ENCODE measurements at regions not wholly inside any gene's neighbourhood (a gene's known extent, or its start where the extent isn't known, plus 50 kb on each side); places are given as distances from the start of the nearest gene placed in this dataset.
A peak's percentile ranks its signal among the peaks of the same experiment; 100 is the strongest.

GRCh38 chr2:95728878-95729596 lies 137.2 kb downstream of the TRIM43 start:
- H3K27ac Mint-ChIP-seq, result no peak overlapping the region
- Histone ChIP-seq H4K20me1 (ENCODE audit: control insufficient read depth, insufficient read depth, low read length, poor library complexity, severe bottlenecking) (no peaks in the 10 kb centered on the region), H3K27ac (ENCODE audit: low read length in 2 of 2) (no peak overlapping the region), H3K79me2 (ENCODE audit: control insufficient read depth, insufficient read depth, low read length) (no peaks in the 10 kb centered on the region), H3K9me3 (ENCODE audit: control extremely low read depth in 1 of 3, control insufficient read depth in 2 of 3, insufficient read depth in 1 of 3, low read length in 2 of 3) (no peaks in the 10 kb centered on the region), H3K36me3 (replicated peaks in 1 of 2; ENCODE audit: control extremely low read depth in 1 of 2, control insufficient read depth in 1 of 2, extremely low read depth in 1 of 2, insufficient read depth in 2 of 2, low read length in 1 of 2) (no peaks in the 10 kb centered on the region), H3K4me1 (ENCODE audit: control insufficient read depth in 2 of 2, insufficient read depth in 2 of 2, low read length in 2 of 2) (no peaks in the 10 kb centered on the region), H3K4me2 (replicated peaks; ENCODE audit: low read depth, low read length, poor library complexity, severe bottlenecking) (no peak overlapping the region), H3K27me3 (replicated peaks in 1 of 4; ENCODE audit: control extremely low read depth in 1 of 4, control insufficient read depth in 3 of 4, insufficient read depth in 4 of 4, low read length in 3 of 4) (peaks cover 0 to 2% (median 0%) of the 10 kb centered on the region in 4 experiments), H2AFZ (ENCODE audit: insufficient read depth, low read depth, low read length, poor library complexity, severe bottlenecking) (no peak overlapping the region), H3K4me3 (ENCODE audit: control extremely low read depth in 1 of 5, extremely low read depth in 1 of 5, insufficient read depth in 1 of 5, low read depth in 2 of 5, low read length in 4 of 5) (no peak overlapping the region), H3K9ac (ENCODE audit: low read length) (no peak overlapping the region)
- H3K9me3 Mint-ChIP-seq (ENCODE audit: insufficient read depth), result no peaks in the 10 kb centered on the region
- TF ChIP-seq, protein P1, sequence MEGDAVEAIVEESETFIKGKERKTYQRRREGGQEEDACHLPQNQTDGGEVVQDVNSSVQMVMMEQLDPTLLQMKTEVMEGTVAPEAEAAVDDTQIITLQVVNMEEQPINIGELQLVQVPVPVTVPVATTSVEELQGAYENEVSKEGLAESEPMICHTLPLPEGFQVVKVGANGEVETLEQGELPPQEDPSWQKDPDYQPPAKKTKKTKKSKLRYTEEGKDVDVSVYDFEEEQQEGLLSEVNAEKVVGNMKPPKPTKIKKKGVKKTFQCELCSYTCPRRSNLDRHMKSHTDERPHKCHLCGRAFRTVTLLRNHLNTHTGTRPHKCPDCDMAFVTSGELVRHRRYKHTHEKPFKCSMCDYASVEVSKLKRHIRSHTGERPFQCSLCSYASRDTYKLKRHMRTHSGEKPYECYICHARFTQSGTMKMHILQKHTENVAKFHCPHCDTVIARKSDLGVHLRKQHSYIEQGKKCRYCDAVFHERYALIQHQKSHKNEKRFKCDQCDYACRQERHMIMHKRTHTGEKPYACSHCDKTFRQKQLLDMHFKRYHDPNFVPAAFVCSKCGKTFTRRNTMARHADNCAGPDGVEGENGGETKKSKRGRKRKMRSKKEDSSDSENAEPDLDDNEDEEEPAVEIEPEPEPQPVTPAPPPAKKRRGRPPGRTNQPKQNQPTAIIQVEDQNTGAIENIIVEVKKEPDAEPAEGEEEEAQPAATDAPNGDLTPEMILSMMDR (IDR thresholded peaks at IDR 0.05), result peak; percentile 47
- no peak for TF ChIP-seq EZH2 (IDR thresholded peaks at IDR 0.05; ENCODE audit: borderline replicate concordance, insufficient read depth, low read depth, low read length, poor library complexity, severe bottlenecking)
- DNase-seq, result peak; percentile 44
- no peak overlapping the region for H3K4me3 Mint-ChIP-seq
- WGBS (ENCODE audit: insufficient coverage), result 28% methylated on average over 3 of the region's 8 CpGs
- intact Hi-C loops (cut with micrococcal nuclease), result no loop called here
- H3K27me3 Mint-ChIP-seq, result peaks cover 30% of the 10 kb centered on the region
- no peaks in the 10 kb centered on the region for H3K4me1 Mint-ChIP-seq
- peak; percentile 36 for ATAC-seq (ENCODE audit: low read depth)
- ChIA-PET CTCF (interaction anchor here (1.3 kb wide), 1 partner anchor 384 kb away, joined by 4 read pairs; no protein-coding TSS in a partner anchor), POLR2A (no interaction called here)

- intact Hi-C loops (cut with micrococcal nuclease), result no loop called here
- Histone ChIP-seq H3K27me3 (replicated peaks in 1 of 4; ENCODE audit: control extremely low read depth in 1 of 4, control insufficient read depth in 3 of 4, insufficient read depth in 4 of 4, low read length in 3 of 4) (peaks cover 0 to 2% (median 0%) of the 10 kb centered on the region in 4 experiments), H3K9ac (ENCODE audit: low read length) (no peak overlapping the region), H3K4me2 (replicated peaks; ENCODE audit: low read depth, low read length, poor library complexity, severe bottlenecking) (no peak overlapping the region), H3K4me1 (ENCODE audit: control insufficient read depth in 2 of 2, insufficient read depth in 2 of 2, low read length in 2 of 2) (no peaks in the 10 kb centered on the region), H3K36me3 (replicated peaks in 1 of 2; ENCODE audit: control extremely low read depth in 1 of 2, control insufficient read depth in 1 of 2, extremely low read depth in 1 of 2, insufficient read depth in 2 of 2, low read length in 1 of 2) (no peaks in the 10 kb centered on the region), H4K20me1 (ENCODE audit: control insufficient read depth, insufficient read depth, low read length, poor library complexity, severe bottlenecking) (no peaks in the 10 kb centered on the region), H2AFZ (ENCODE audit: insufficient read depth, low read depth, low read length, poor library complexity, severe bottlenecking) (no peak overlapping the region), H3K9me3 (ENCODE audit: control extremely low read depth in 1 of 3, control insufficient read depth in 2 of 3, insufficient read depth in 1 of 3, low read length in 2 of 3) (no peaks in the 10 kb centered on the region), H3K4me3 (ENCODE audit: control extremely low read depth in 1 of 5, extremely low read depth in 1 of 5, insufficient read depth in 1 of 5, low read depth in 2 of 5, low read length in 4 of 5) (no peak overlapping the region), H3K79me2 (ENCODE audit: control insufficient read depth, insufficient read depth, low read length) (no peaks in the 10 kb centered on the region), H3K27ac (ENCODE audit: low read length in 2 of 2) (no peak overlapping the region)
- Mint-ChIP-seq H3K27me3 (peaks cover 32% of the 10 kb centered on the region), H3K4me1 (no peaks in the 10 kb centered on the region), H3K4me3 (no peak overlapping the region), H3K9me3 (ENCODE audit: insufficient read depth) (no peaks in the 10 kb centered on the region), H3K27ac (no peak overlapping the region)
- ATAC-seq (ENCODE audit: low read depth), result no peak
- ChIA-PET CTCF (interaction anchor here (1.3 kb wide), 1 partner anchor 384 kb away, joined by 4 read pairs; no protein-coding TSS in a partner anchor), POLR2A (no interaction called here)
- no peak for TF ChIP-seq EZH2 (IDR thresholded peaks at IDR 0.05; ENCODE audit: borderline replicate concordance, insufficient read depth, low read depth, low read length, poor library complexity, severe bottlenecking)
- TF ChIP-seq, protein P1 (IDR thresholded peaks at IDR 0.05), result no peak
- DNase-seq, result no peak
- WGBS (ENCODE audit: insufficient coverage), result 86% methylated on average over 1 of the region's 2 CpGs
Measured at GRCh38 chr2:95729597-95729955, 137.8 kb downstream of the TRIM43 start.
